ENCODE measurements at regions not wholly inside any gene's neighbourhood (a gene's known extent, or its start where the extent isn't known, plus 50 kb on each side); places are given as distances from the start of the nearest gene placed in this dataset.

GRCh38 chr2:145268931-145269330 lies 749.0 kb upstream of the ZEB2 start:
- no peak overlapping the region for H3K4me3 ChIP-seq (ENCODE audit: low read depth, low read length)

GRCh38 chr2:145267451-145267850 lies 747.5 kb upstream of the ZEB2 start:
- H2AFZ ChIP-seq = no peak overlapping the region
- no peaks in the 10 kb centered on the region for H3K27me3 ChIP-seq (ENCODE audit: control insufficient read depth, insufficient read depth, low read length)
- no peaks in the 10 kb centered on the region for H3K4me1 ChIP-seq
- H3K79me2 ChIP-seq = no peaks in the 10 kb centered on the region
- no peaks in the 10 kb centered on the region for H3K36me3 ChIP-seq (ENCODE audit: control insufficient read depth, insufficient read depth, low read length)
- no peak overlapping the region for H3K4me2 ChIP-seq (ENCODE audit: low read length)
- no peak overlapping the region for H3K4me3 ChIP-seq (ENCODE audit: low read depth, low read length)
- no peak overlapping the region for H3K27ac ChIP-seq
- H3K9ac ChIP-seq = no peak overlapping the region
- no peaks in the 10 kb centered on the region for H3K9me3 ChIP-seq (ENCODE audit: control insufficient read depth, low read length)
- no peak for TF ChIP-seq CTCF (IDR thresholded peaks at IDR 0.05)

More at GRCh38 chr2:145268931-145269330, 749.0 kb upstream of the ZEB2 start:
- H3K4me1 ChIP-seq = no peaks in the 10 kb centered on the region
- no peaks in the 10 kb centered on the region for H3K36me3 ChIP-seq (ENCODE audit: control insufficient read depth, insufficient read depth, low read length)
- H3K27ac ChIP-seq = no peak overlapping the region
- H3K9ac ChIP-seq = no peak overlapping the region
- no peak overlapping the region for H3K4me2 ChIP-seq (ENCODE audit: low read length)
- TF ChIP-seq CTCF (IDR thresholded peaks at IDR 0.05) = no peak
- H3K9me3 ChIP-seq (ENCODE audit: control insufficient read depth, low read length) = no peaks in the 10 kb centered on the region
- no peak overlapping the region for H2AFZ ChIP-seq
- no peaks in the 10 kb centered on the region for H3K79me2 ChIP-seq
- H3K27me3 ChIP-seq (ENCODE audit: control insufficient read depth, insufficient read depth, low read length) = no peaks in the 10 kb centered on the region

DNA sequence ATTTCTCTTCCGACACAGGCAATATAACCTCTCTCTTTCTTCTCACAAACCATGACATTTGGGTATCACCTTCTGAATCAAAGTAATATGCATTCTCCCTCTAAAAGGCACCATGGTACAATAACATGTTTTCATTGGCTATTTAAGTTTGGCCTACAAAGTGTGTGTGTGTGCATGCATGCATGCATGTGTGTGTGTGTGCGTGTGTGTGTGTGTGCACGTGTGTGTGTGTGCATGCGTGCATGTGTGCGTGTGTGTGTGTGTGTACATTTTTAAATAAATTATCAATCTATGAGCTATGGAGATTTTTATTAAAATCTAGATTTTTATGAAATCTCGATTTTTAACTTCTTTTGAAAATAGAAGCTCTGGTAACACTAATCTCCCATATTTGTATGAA lies 745.3 kb upstream of the ZEB2 start:
- Histone ChIP-seq H3K9me3 (ENCODE audit: control insufficient read depth, low read length) (no peaks in the 10 kb centered on the region), H2AFZ (no peak overlapping the region), H3K27me3 (ENCODE audit: control insufficient read depth, insufficient read depth, low read length) (no peaks in the 10 kb centered on the region), H3K79me2 (no peaks in the 10 kb centered on the region), H3K4me2 (ENCODE audit: low read length) (no peak overlapping the region), H3K27ac (no peak overlapping the region), H3K4me3 (ENCODE audit: low read depth, low read length) (no peak overlapping the region), H3K4me1 (no peaks in the 10 kb centered on the region), H3K36me3 (ENCODE audit: control insufficient read depth, insufficient read depth, low read length) (no peaks in the 10 kb centered on the region), H3K9ac (no peak overlapping the region)
- TF ChIP-seq CTCF (IDR thresholded peaks at IDR 0.05) = no peak

- Histone ChIP-seq H3K4me3 (ENCODE audit: low read depth, low read length) (no peak overlapping the region), H3K27me3 (ENCODE audit: control insufficient read depth, insufficient read depth, low read length) (no peaks in the 10 kb centered on the region), H3K4me2 (ENCODE audit: low read length) (no peak overlapping the region), H3K36me3 (ENCODE audit: control insufficient read depth, insufficient read depth, low read length) (no peaks in the 10 kb centered on the region), H2AFZ (no peak overlapping the region), H3K27ac (no peak overlapping the region), H3K9ac (no peak overlapping the region), H3K4me1 (no peaks in the 10 kb centered on the region), H3K9me3 (ENCODE audit: control insufficient read depth, low read length) (no peaks in the 10 kb centered on the region), H3K79me2 (no peaks in the 10 kb centered on the region)
- no peak for TF ChIP-seq CTCF (IDR thresholded peaks at IDR 0.05)
Observed at GRCh38 chr2:145260674-145261073, 740.8 kb upstream of the ZEB2 start.

- Histone ChIP-seq H3K36me3 (ENCODE audit: control insufficient read depth, insufficient read depth, low read length) (no peaks in the 10 kb centered on the region), H3K4me1 (no peaks in the 10 kb centered on the region), H3K4me2 (ENCODE audit: low read length) (no peak overlapping the region), H3K9ac (no peak overlapping the region), H3K27ac (no peak overlapping the region), H3K9me3 (ENCODE audit: control insufficient read depth, low read length) (no peaks in the 10 kb centered on the region), H3K4me3 (ENCODE audit: low read depth, low read length) (no peak overlapping the region), H3K27me3 (ENCODE audit: control insufficient read depth, insufficient read depth, low read length) (no peaks in the 10 kb centered on the region), H2AFZ (no peak overlapping the region), H3K79me2 (no peaks in the 10 kb centered on the region)
- TF ChIP-seq CTCF (IDR thresholded peaks at IDR 0.05) = no peak
Observed at GRCh38 chr2:145260081-145260480, 740.2 kb upstream of the ZEB2 start.

Data from parathyroid adenoma (tissue), 2 donors.